Natural killer cell (primary cell): ENCODE measurements at regions not wholly inside any gene's neighbourhood (a gene's known extent, or its start where the extent isn't known, plus 50 kb on each side); places are given as distances from the start of the nearest gene placed in this dataset.

ENCODE experiments used
- ATAC-seq, 3 donors: fragments of 150-1000 bp in 2 of 3; fragments of 200-7000 bp in 1 of 3; cut with Tn5 transposase; 1 replicate in 1 of 3; 2 replicates in 2 of 3; pipeline ENCODE4 v1.10.0; 2021; ENCODE audit warnings: mild to moderate bottlenecking in 2 of 3, moderate library complexity in 2 of 3
- DNase-seq, 2 donors: peaks; one replicate each; pipeline versions ENCODE4 v3.0.0 to v3.0.0-alpha.2; 2013 to 2021; ENCODE audit warnings: mixed read lengths in 1 of 2
- H3K27ac ChIP-seq: one replicate; pipeline ENCODE4 v1.5.1; 2013; ENCODE audit warnings: mild to moderate bottlenecking, low read length
- H3K27me3 ChIP-seq: one replicate; pipeline ENCODE4 v1.6.1; 2013; ENCODE audit warnings: low read length; ENCODE audit not compliant: control insufficient read depth, insufficient read depth
- H3K36me3 ChIP-seq: one replicate; pipeline ENCODE4 v1.6.1; 2013; ENCODE audit warnings: low read length; ENCODE audit not compliant: control insufficient read depth, insufficient read depth
- H3K4me1 ChIP-seq: one replicate; pipeline ENCODE4 v1.6.1; 2013; ENCODE audit warnings: low read length; ENCODE audit not compliant: control insufficient read depth, insufficient read depth
- H3K4me3 ChIP-seq: one replicate; pipeline ENCODE4 v1.5.1; 2013; ENCODE audit warnings: low read length
- H3K9me3 ChIP-seq: one replicate; pipeline ENCODE4 v1.6.1; 2013; ENCODE audit warnings: low read length; ENCODE audit not compliant: control insufficient read depth, insufficient read depth
- H3K27ac Mint-ChIP-seq, 2 donors: one replicate each; pipeline ENCODE4 v1.8.0; 2022; ENCODE audit warnings: mild to moderate bottlenecking in 2 of 2, mixed read lengths in 2 of 2, moderate library complexity in 1 of 2
- H3K27me3 Mint-ChIP-seq, 2 donors: one replicate each; pipeline ENCODE4 v1.8.0; 2022; ENCODE audit warnings: low read depth in 2 of 2, mixed read lengths in 2 of 2
- H3K36me3 Mint-ChIP-seq: one replicate; pipeline ENCODE4 v1.8.0; 2022; ENCODE audit warnings: mixed read lengths
- H3K4me1 Mint-ChIP-seq, 2 donors: one replicate each; pipeline ENCODE4 v1.8.0; 2022; ENCODE audit warnings: mixed read lengths in 2 of 2
- H3K4me3 Mint-ChIP-seq: one replicate; pipeline ENCODE4 v1.8.0; 2022; ENCODE audit warnings: mild to moderate bottlenecking, moderate library complexity, mixed read lengths
- H3K9me3 Mint-ChIP-seq, 2 donors: one replicate each; pipeline ENCODE4 v1.8.0; 2022; ENCODE audit warnings: mixed read lengths in 2 of 2
- CTCF ChIP-seq: fragments of 200-600 bp; IDR thresholded peaks from one replicate; pipeline ENCODE4 v1.8.0; 2022; ENCODE audit warnings: antibody characterized with exemption
- WGBS: methylation state at CpG from one replicate; pipeline ENCODE4 v1.1.7; 2013; ENCODE audit warnings: missing lambda C conversion rate; ENCODE audit not compliant: insufficient coverage; 5-methylcytosine and 5-hydroxymethylcytosine counted together
- intact Hi-C: fragments of 100-400 bp; cut with micrococcal nuclease; formaldehyde crosslinking; loops from one replicate; pipeline ENCODE4 v1.14.2; 2022

- no peaks in the 10 kb centered on the region for H3K36me3 ChIP-seq
- ATAC-seq, result no peak
- no peaks in the 10 kb centered on the region for H3K27me3 ChIP-seq
- no peak overlapping the region for H3K4me3 ChIP-seq
- no peaks in the 10 kb centered on the region for H3K9me3 Mint-ChIP-seq
- no peak overlapping the region for H3K4me3 Mint-ChIP-seq
- TF ChIP-seq CTCF, result no peak
- no peak for DNase-seq
- H3K27ac ChIP-seq, result no peak overlapping the region
- no peaks in the 10 kb centered on the region for H3K36me3 Mint-ChIP-seq
- H3K4me1 Mint-ChIP-seq, result no peaks in the 10 kb centered on the region
- peaks cover 7% of the 10 kb centered on the region for H3K9me3 ChIP-seq
- 79% methylated on average over 9 of the region's 9 CpGs for WGBS
- no peaks in the 10 kb centered on the region for H3K4me1 ChIP-seq
- H3K27me3 Mint-ChIP-seq, result peaks cover 0 to 4% of the 10 kb centered on the region in 2 donors
- intact Hi-C loops, result no loop called here
- H3K27ac Mint-ChIP-seq, result no peak overlapping the region
These were observed 271.3 kb downstream of the BMP7 start for GRCh38 chr20:56995149-56995548.

- Histone ChIP-seq H3K9me3 (peaks cover 7% of the 10 kb centered on the region), H3K4me3 (no peak overlapping the region), H3K4me1 (no peaks in the 10 kb centered on the region), H3K36me3 (no peaks in the 10 kb centered on the region), H3K27ac (no peak overlapping the region), H3K27me3 (no peaks in the 10 kb centered on the region)
- intact Hi-C loops, result no loop called here
- Mint-ChIP-seq H3K4me3 (no peak overlapping the region), H3K4me1 (no peaks in the 10 kb centered on the region), H3K27ac (no peak overlapping the region), H3K9me3 (no peaks in the 10 kb centered on the region), H3K36me3 (no peaks in the 10 kb centered on the region), H3K27me3 (peaks cover 0 to 5% of the 10 kb centered on the region in 2 donors)
- ATAC-seq (no peak), DNase-seq (peak in 1 of 2 donors; percentile 5)
- no peak for TF ChIP-seq CTCF
- WGBS, result 55% methylated on average over 12 of the region's 12 CpGs
These were observed 270.8 kb downstream of the BMP7 start for GRCh38 chr20:56995635-56996075.

- ATAC-seq, result no peak
- Histone ChIP-seq H3K9me3 (peaks cover 7% of the 10 kb centered on the region), H3K36me3 (no peaks in the 10 kb centered on the region), H3K4me3 (no peak overlapping the region), H3K27ac (no peak overlapping the region), H3K4me1 (no peaks in the 10 kb centered on the region), H3K27me3 (no peaks in the 10 kb centered on the region)
- Mint-ChIP-seq H3K27ac (no peak overlapping the region), H3K27me3 (peaks cover 0 to 5% of the 10 kb centered on the region in 2 donors), H3K9me3 (no peaks in the 10 kb centered on the region), H3K4me3 (no peak overlapping the region), H3K4me1 (no peaks in the 10 kb centered on the region), H3K36me3 (no peaks in the 10 kb centered on the region)
- intact Hi-C loops, result no loop called here
- no peak for DNase-seq
- TF ChIP-seq CTCF, result no peak
- WGBS, result 93% methylated on average over 2 of the region's 2 CpGs
These were observed 269.9 kb downstream of the BMP7 start for GRCh38 chr20:56996533-56996932.

GRCh38 chr20:56998438-56998837, 268.0 kb downstream of the BMP7 start:
- no peaks in the 10 kb centered on the region for H3K36me3 ChIP-seq
- H3K9me3 ChIP-seq, result peaks cover 7% of the 10 kb centered on the region
- H3K4me3 Mint-ChIP-seq, result no peak overlapping the region
- intact Hi-C loops, result no loop called here
- 94% methylated on average over 3 of the region's 3 CpGs for WGBS
- no peaks in the 10 kb centered on the region for H3K36me3 Mint-ChIP-seq
- no peaks in the 10 kb centered on the region for H3K9me3 Mint-ChIP-seq
- H3K27ac Mint-ChIP-seq, result no peak overlapping the region
- no peaks in the 10 kb centered on the region for H3K4me1 Mint-ChIP-seq
- no peaks in the 10 kb centered on the region for H3K4me1 ChIP-seq
- H3K27me3 ChIP-seq, result no peaks in the 10 kb centered on the region
- no peak for ATAC-seq
- no peak for TF ChIP-seq CTCF
- H3K4me3 ChIP-seq, result no peak overlapping the region
- peaks cover 0 to 5% of the 10 kb centered on the region in 2 donors for H3K27me3 Mint-ChIP-seq
- no peak for DNase-seq
- no peak overlapping the region for H3K27ac ChIP-seq
